Heart left ventricle (tissue), 16 donors: ENCODE measurements at regions not wholly inside any gene's neighbourhood (a gene's known extent, or its start where the extent isn't known, plus 50 kb on each side); places are given as distances from the start of the nearest gene placed in this dataset.

Source experiments
- ATAC-seq, 4 donors: fragments of 200-7000 bp; cut with Tn5 transposase; one replicate each; pipeline ENCODE4 v1.9.1; 2020 to 2022; ENCODE audit warnings: moderate library complexity in 4 of 4, mild to moderate bottlenecking in 3 of 4, moderate number of reproducible peaks in 1 of 4
- DNase-seq, 5 donors: peaks; one replicate each; pipeline ENCODE4 v3.0.0-alpha.2; 2020
- H3K27ac ChIP-seq, 12 donors: fragments of 200-600 bp; sonication (generic) in 4 of 12; one replicate each; pipeline versions ENCODE4 v1.5.0 to v1.8.0; 2016 to 2022; ENCODE audit warnings: mild to moderate bottlenecking in 2 of 12
- H3K27me3 ChIP-seq, 9 donors: fragments of 200-600 bp; sonication (generic) in 2 of 9; one replicate each; pipeline versions ENCODE4 v1.5.1 to v1.8.0; 2016 to 2022; ENCODE audit warnings: mild to moderate bottlenecking in 3 of 9
- H3K36me3 ChIP-seq, 9 donors: fragments of 200-600 bp; sonication (generic) in 2 of 9; one replicate each; pipeline versions ENCODE4 v1.5.0 to v1.8.0; 2018 to 2022; ENCODE audit warnings: mild to moderate bottlenecking in 2 of 9
- H3K4me1 ChIP-seq, 12 donors: fragments of 200-600 bp; sonication (generic) in 4 of 12; one replicate each; pipeline versions ENCODE4 v1.5.0 to v1.8.0; 2016 to 2022; ENCODE audit warnings: mild to moderate bottlenecking in 3 of 12
- H3K4me3 ChIP-seq, 12 donors: fragments of 200-600 bp; sonication (generic) in 4 of 12; one replicate each; pipeline versions ENCODE4 v1.5.0 to v1.8.0; 2017 to 2022; ENCODE audit warnings: mild to moderate bottlenecking in 9 of 12, moderate library complexity in 4 of 12
- H3K9me3 ChIP-seq, 12 donors: fragments of 200-600 bp; sonication (generic) in 4 of 12; one replicate each; pipeline versions ENCODE4 v1.5.0 to v1.8.0; 2016 to 2022; ENCODE audit warnings: mild to moderate bottlenecking in 1 of 12
- CTCF ChIP-seq, 12 donors: fragments of 200-600 bp; sonication (generic) in 4 of 12; IDR thresholded peaks; one replicate each; pipeline versions ENCODE4 v1.5.0 to v1.8.0; 2018 to 2022; ENCODE audit warnings: antibody characterized with exemption in 12 of 12, mild to moderate bottlenecking in 5 of 12
- POLR2A ChIP-seq, 2 donors: fragments of 450-650 bp; IDR thresholded peaks; one replicate each; pipeline ENCODE4 v1.6.1; 2017; ENCODE audit warnings: antibody characterized with exemption in 2 of 2, mild to moderate bottlenecking in 2 of 2, moderate library complexity in 2 of 2
- whole genome bisulfite sequencing, 4 donors: extraction: QIAGEN DNeasy Blood & Tissue Kit in 2 of 4; methylation state at CpG; one replicate each; pipeline versions ENCODE4 v1.1.5 to v1.1.7; 2013 to 2018; 5-methylcytosine and 5-hydroxymethylcytosine counted together
- intact Hi-C, 10 donors: fragments of 100-400 bp; cut with DNase I; formaldehyde crosslinking; loops; one replicate each; pipeline versions ENCODE4 v1.11.1 to v1.14.2; 2022
- donor health status: ischemic (EF 13 %, LVEDD 7.1; RV severe dilation, severe dysfunction).
- donor health status: healthy with polysubstance abuse.
- donor health status: DM: no; HTN: yes; CAD: no.
- donor health status: DM: no; HTN: no; CAD: no.
- donor health status: ischemic (EF 25% LVEDD 6.9; RV normal size, moderate dysfunction).
- donor health status: ischemic (EF 25% LVEDD 5.7; RV mildly dilated, moderate dysfunction).
- donor health status: healthy.
- donor health status: DM: yes; HTN: yes; CAD: no.
- donor health status: ischemic (EF 35%, LVEDD 5.7; RV mildly dilated, moderate dysfunction).
- donor health status: nonischemic (EF 11% LVEDD 7.7; RV severe dilation, severe dysfunction).
- donor health status: DM: yes; HTN: yes; CAD: no.
- donor health status: PGD.
- donor health status: ischemic (EF 29% LVEDD 5.4; RV normal size, mild dysfunction).
- donor health status: nonischemic (EF 23%, LVEDD 6.1; RV moderate dilation, normal function).

GRCh38 chr18:73741946-73742345 is 405.7 kb downstream of the FBXO15 start:
- ATAC-seq (no peak), DNase-seq (no peak)
- TF ChIP-seq CTCF (IDR thresholded peaks at IDR 0.05) (no peak), POLR2A (IDR thresholded peaks at IDR 0.05) (no peak)
- intact Hi-C loops = no loop called here
- Histone ChIP-seq H3K27me3 (no peaks in the 10 kb centered on the region), H3K4me1 (peaks cover 0 to 10% (median 0%) of the 10 kb centered on the region in 12 donors), H3K27ac (peak overlapping the region in 1 of 12 donors; percentile 12), H3K4me3 (no peak overlapping the region), H3K9me3 (no peaks in the 10 kb centered on the region), H3K36me3 (no peaks in the 10 kb centered on the region)
- WGBS, 4 donors = 41 to 49% (median 47%) methylated on average over 4 of the region's 4 CpGs

- Histone ChIP-seq H3K4me3 (no peak overlapping the region), H3K36me3 (no peaks in the 10 kb centered on the region), H3K27me3 (no peaks in the 10 kb centered on the region), H3K9me3 (no peaks in the 10 kb centered on the region), H3K27ac (no peak overlapping the region), H3K4me1 (peaks cover 0 to 10% (median 0%) of the 10 kb centered on the region in 12 donors)
- intact Hi-C loops = loop anchor here in 1 of 10 donors (5.0 kb wide), 1 partner anchor 92 kb away; no protein-coding TSS in a partner anchor
- WGBS, 4 donors = 72 to 87% (median 78%) methylated on average over 3 of the region's 3 CpGs
- no peak for TF ChIP-seq POLR2A (IDR thresholded peaks at IDR 0.05)
- DNase-seq = no peak
- no peak for ATAC-seq
These were observed 408.5 kb downstream of the FBXO15 start for GRCh38 chr18:73739098-73739497.

GRCh38 chr18:73737990-73738389 is 409.6 kb downstream of the FBXO15 start:
- Histone ChIP-seq H3K4me3 (no peak overlapping the region), H3K36me3 (no peaks in the 10 kb centered on the region), H3K9me3 (no peaks in the 10 kb centered on the region), H3K4me1 (peaks cover 0 to 10% (median 0%) of the 10 kb centered on the region in 12 donors), H3K27ac (no peak overlapping the region), H3K27me3 (no peaks in the 10 kb centered on the region)
- intact Hi-C loops = loop anchor here in 1 of 10 donors (5.0 kb wide), 1 partner anchor 91 kb away; no protein-coding TSS in a partner anchor
- DNase-seq (no peak), ATAC-seq (no peak)
- TF ChIP-seq CTCF (IDR thresholded peaks at IDR 0.05) (no peak), POLR2A (IDR thresholded peaks at IDR 0.05) (no peak)

GRCh38 chr18:73735836-73736235 is 411.8 kb downstream of the FBXO15 start:
- DNase-seq (no peak), ATAC-seq (no peak)
- intact Hi-C loops = loop anchor here in 1 of 10 donors (5.0 kb wide), 1 partner anchor 89 kb away; no protein-coding TSS in a partner anchor
- Histone ChIP-seq H3K4me1 (no peaks in the 10 kb centered on the region), H3K4me3 (no peak overlapping the region), H3K36me3 (no peaks in the 10 kb centered on the region), H3K27me3 (no peaks in the 10 kb centered on the region), H3K9me3 (peaks cover 0 to 3% (median 0%) of the 10 kb centered on the region in 12 donors), H3K27ac (no peak overlapping the region)
- WGBS, 4 donors = 65 to 74% (median 71%) methylated on average over 6 of the region's 6 CpGs
- TF ChIP-seq CTCF (IDR thresholded peaks at IDR 0.05) = no peak
- TF ChIP-seq POLR2A (IDR thresholded peaks at IDR 0.05) = no peak

GRCh38 chr18:73733806-73734314 is 413.8 kb downstream of the FBXO15 start:
- H3K27ac ChIP-seq = no peak overlapping the region
- intact Hi-C loops = no loop called here
- 96 to 99% (median 97%) methylated on average over 4 of the region's 4 CpGs for WGBS, 4 donors
- TF ChIP-seq POLR2A (IDR thresholded peaks at IDR 0.05) (no peak), CTCF (IDR thresholded peaks at IDR 0.05) (no peak)
- no peaks in the 10 kb centered on the region for H3K4me1 ChIP-seq
- H3K27me3 ChIP-seq = no peaks in the 10 kb centered on the region
- ATAC-seq = no peak
- H3K9me3 ChIP-seq = peaks cover 0 to 13% (median 0%) of the 10 kb centered on the region in 12 donors
- no peak for DNase-seq
- no peak overlapping the region for H3K4me3 ChIP-seq
- H3K36me3 ChIP-seq = no peaks in the 10 kb centered on the region
